ENCODE measurements at regions not wholly inside any gene's neighbourhood (a gene's known extent, or its start where the extent isn't known, plus 50 kb on each side); places are given as distances from the start of the nearest gene placed in this dataset.

- TF ChIP-seq CTCF (conservative IDR thresholded peaks at IDR 0.05; ENCODE audit: low read depth in 2 of 2) = no peak
Observed at GRCh38 chr10:110443239-110444003, 54.3 kb upstream of the DUSP5 start (continued).

- Histone ChIP-seq H3K27me3 (ENCODE audit: insufficient read depth) (no peaks in the 10 kb centered on the region), H3K9me2 (ENCODE audit: insufficient read depth) (0 out of 2 replicates have a peak, but pooled peaks cover 3% of the 10 kb centered on the region), H3F3A (replicated peaks; ENCODE audit: low read depth) (no peaks in the 10 kb centered on the region), H3K79me2 (replicated peaks; ENCODE audit: insufficient read depth) (no peaks in the 10 kb centered on the region), H2AFZ (no peak overlapping the region), H3K27ac (ENCODE audit: low read depth) (no peak overlapping the region), H3K4me2 (no peak overlapping the region), H3K4me3 (no peak overlapping the region), H4K20me1 (replicated peaks; ENCODE audit: insufficient read depth) (no peaks in the 10 kb centered on the region), H3K36me3 (ENCODE audit: insufficient read depth) (no peaks in the 10 kb centered on the region), H3K4me1 (ENCODE audit: insufficient read depth) (no peaks in the 10 kb centered on the region)
- peaks cover 8% of the 10 kb centered on the region for H3K27me3 Mint-ChIP-seq (ENCODE audit: insufficient read depth, low read depth, poor library complexity)
- ATAC-seq (no peak), DNase-seq (ENCODE audit: low spot score) (no peak)
- no peak overlapping the region for H3K27ac Mint-ChIP-seq
- no peak overlapping the region for H3K4me3 Mint-ChIP-seq
- no peaks in the 10 kb centered on the region for H3K36me3 Mint-ChIP-seq (ENCODE audit: low read depth)
- H3K9me3 Mint-ChIP-seq = no peaks in the 10 kb centered on the region
- peaks cover 15% of the 10 kb centered on the region for H3K4me1 Mint-ChIP-seq
- no peak for TF ChIP-seq CREB1 (CRISPR knock-in tag; IDR thresholded peaks at IDR 0.05; ENCODE audit: low read depth)
- no peak for TF ChIP-seq REST (IDR thresholded peaks at IDR 0.05; ENCODE audit: unreplicated experiment)
- no peak for TF ChIP-seq CTCF (conservative IDR thresholded peaks at IDR 0.05; ENCODE audit: low read depth in 2 of 2)
- TF ChIP-seq ETS1 (IDR thresholded peaks at IDR 0.05) = no peak
- no peak for TF ChIP-seq NANOG (IDR thresholded peaks at IDR 0.05; ENCODE audit: borderline replicate concordance)
- no peak for TF ChIP-seq EZH2 (IDR thresholded peaks at IDR 0.05; ENCODE audit: low read depth, unreplicated experiment)
- TF ChIP-seq ZNF114 (CRISPR knock-in tag; IDR thresholded peaks at IDR 0.05) = no peak
- TF ChIP-seq EZH2phosphoT487 (IDR thresholded peaks at IDR 0.05; ENCODE audit: unreplicated experiment) = no peak
- TF ChIP-seq JUNB (IDR thresholded peaks at IDR 0.05; ENCODE audit: unreplicated experiment) = no peak
Observed at GRCh38 chr10:110444004-110444337, 53.7 kb upstream of the DUSP5 start.

Measured in GM23338 (cell line).